CD4-positive, alpha-beta T cell treated with Interleukin-17A for 4 hours (primary cell): ENCODE measurements at regions not wholly inside any gene's neighbourhood (a gene's known extent, or its start where the extent isn't known, plus 50 kb on each side); places are given as distances from the start of the nearest gene placed in this dataset.
"Not testable (repeated sequence)": the region's sequence is repeated elsewhere in the genome, so short reads cannot be mapped to it uniquely, and the experiment has no call there.

Experiments
- DNase-seq: peaks from one replicate; pipeline ENCODE4 v3.0.0-alpha.2; 2020; ENCODE audit warnings: mixed read lengths

GRCh38 chr4:58359590-58359989, 1249.4 kb upstream of the IGFBP7 start:
- DNase-seq, result no peak

- no peak for DNase-seq
Observed at GRCh38 chr4:58357947-58358346, 1247.8 kb upstream of the IGFBP7 start.

GRCh38 chr4:58325070-58325469, 1214.9 kb upstream of the IGFBP7 start:
- no peak for DNase-seq

GRCh38 chr4:58313444-58313843, 1203.3 kb upstream of the IGFBP7 start:
- DNase-seq, result no peak

GRCh38 chr4:58303456-58303855, 1193.3 kb upstream of the IGFBP7 start:
- DNase-seq, result no peak

GRCh38 chr4:58301376-58301999, 1191.3 kb upstream of the IGFBP7 start:
- DNase-seq, result no peak

GRCh38 chr4:58286335-58286734, 1176.2 kb upstream of the IGFBP7 start:
- no peak for DNase-seq

GRCh38 chr4:58280928-58281327, 1170.7 kb upstream of the IGFBP7 start:
- not testable (repeated sequence) for DNase-seq

- DNase-seq, result no peak
Observed at GRCh38 chr4:58275856-58276255, 1165.7 kb upstream of the IGFBP7 start.

- no peak for DNase-seq
Observed at GRCh38 chr4:58274553-58274952, 1164.4 kb upstream of the IGFBP7 start.

- DNase-seq, result no peak
Observed at GRCh38 chr4:58272311-58272710, 1162.1 kb upstream of the IGFBP7 start.

- DNase-seq, result no peak
Observed at GRCh38 chr4:58265734-58266133, 1155.5 kb upstream of the IGFBP7 start.

- DNase-seq, result no peak
Observed at GRCh38 chr4:58261526-58261925, 1151.3 kb upstream of the IGFBP7 start.

GRCh38 chr4:58254291-58254690, 1144.1 kb upstream of the IGFBP7 start:
- no peak for DNase-seq

- DNase-seq, result no peak
Observed at GRCh38 chr4:58252656-58253055, 1142.5 kb upstream of the IGFBP7 start.

- DNase-seq, result no peak
Observed at GRCh38 chr4:58247792-58248191, 1137.6 kb upstream of the IGFBP7 start.

- DNase-seq, result no peak
Observed at GRCh38 chr4:58225460-58225859, 1115.3 kb upstream of the IGFBP7 start.

- no peak for DNase-seq
Observed at GRCh38 chr4:58219179-58219578, 1109.0 kb upstream of the IGFBP7 start.

GRCh38 chr4:58216461-58216860, 1106.3 kb upstream of the IGFBP7 start:
- DNase-seq, result no peak

- no peak for DNase-seq
Observed at GRCh38 chr4:58214376-58214775, 1104.2 kb upstream of the IGFBP7 start.

- DNase-seq, result no peak
Observed at GRCh38 chr4:58209551-58209950, 1099.4 kb upstream of the IGFBP7 start.

- DNase-seq, result no peak
Observed at GRCh38 chr4:58209001-58209400, 1098.8 kb upstream of the IGFBP7 start.

- DNase-seq, result no peak
Observed at GRCh38 chr4:58205446-58206235, 1095.5 kb upstream of the IGFBP7 start.

GRCh38 chr4:58192217-58192616, 1082.0 kb upstream of the IGFBP7 start:
- DNase-seq, result no peak

GRCh38 chr4:58191109-58191508, 1080.9 kb upstream of the IGFBP7 start:
- no peak for DNase-seq
